ENCODE measurements at regions not wholly inside any gene's neighbourhood (a gene's known extent, or its start where the extent isn't known, plus 50 kb on each side); places are given as distances from the start of the nearest gene placed in this dataset.

- TF ChIP-seq CTCF (IDR thresholded peaks at IDR 0.05) (no peak), POLR2A (IDR thresholded peaks at IDR 0.05) (no peak), POLR2AphosphoS5 (IDR thresholded peaks at IDR 0.05) (no peak)
Measured at GRCh38 chr2:184541591-184541990, 56.7 kb upstream of the ZNF804A start.
